Peyer's patch (tissue), 4 donors: ENCODE measurements at regions not wholly inside any gene's neighbourhood (a gene's known extent, or its start where the extent isn't known, plus 50 kb on each side); places are given as distances from the start of the nearest gene placed in this dataset.

Source experiments
- DNase-seq, 3 donors: peaks; one replicate each; pipeline ENCODE4 v3.0.0-alpha.2; 2017 to 2019
- H3K27ac ChIP-seq, 4 donors: fragments of 200-600 bp; sonication (generic); one replicate each; pipeline ENCODE4 v1.5.1; 2016 to 2019
- H3K27me3 ChIP-seq, 2 donors: fragments of 200-600 bp; sonication (generic); one replicate each; pipeline ENCODE4 v1.5.1; 2019
- H3K36me3 ChIP-seq, 3 donors: fragments of 200-600 bp; sonication (generic); one replicate each; pipeline ENCODE4 v1.5.1; 2016 to 2019
- H3K4me1 ChIP-seq, 4 donors: fragments of 200-600 bp; sonication (generic); one replicate each; pipeline ENCODE4 v1.5.1; 2016 to 2019
- H3K4me3 ChIP-seq, 4 donors: fragments of 200-600 bp; sonication (generic); 1 replicate in 3 of 4; 2 replicates in 1 of 4; pipeline ENCODE4 v1.5.1; 2016 to 2019; ENCODE audit warnings: mild to moderate bottlenecking in 1 of 4
- H3K9me3 ChIP-seq, 4 donors: fragments of 200-600 bp; sonication (generic); one replicate each; pipeline ENCODE4 v1.5.1; 2016 to 2019; ENCODE audit warnings: mild to moderate bottlenecking in 1 of 4
- POLR2A ChIP-seq, 2 donors: fragments of 450-650 bp; IDR thresholded peaks; one replicate each; pipeline ENCODE4 v1.5.1; 2017; ENCODE audit warnings: antibody characterized with exemption in 2 of 2, mild to moderate bottlenecking in 2 of 2, moderate library complexity in 2 of 2
- TF ChIP-seq, protein P1 (sequence below), 6 experiments: fragments of 450-650 bp in 4 of 6; fragments of 200-600 bp in 2 of 6; sonication (generic) in 1 of 6; IDR thresholded peaks; one replicate each; pipeline ENCODE4 v1.5.1; 2017 to 2019; ENCODE audit warnings: antibody characterized with exemption in 6 of 6, mild to moderate bottlenecking in 3 of 6, moderate library complexity in 1 of 6

DNA sequence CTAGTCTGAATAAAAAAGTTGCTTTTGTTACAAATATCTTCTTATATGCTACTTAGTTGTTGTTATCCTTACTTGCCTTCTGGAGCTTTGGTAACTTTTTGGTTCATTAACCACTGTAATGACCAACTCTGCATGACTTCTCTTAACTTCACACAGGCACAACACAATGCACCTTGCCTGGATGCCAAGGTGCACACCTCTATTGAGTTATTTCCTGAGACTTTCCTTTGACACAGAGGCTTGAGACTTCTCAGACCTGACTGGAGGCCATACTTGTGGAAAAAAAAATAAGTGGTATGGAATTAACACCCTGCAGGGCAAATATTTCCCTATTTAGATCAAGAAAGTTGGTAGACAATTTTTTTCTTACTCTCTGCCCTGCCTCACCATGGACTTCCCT is 1925.6 kb downstream of the EFNA5 start:
- TF ChIP-seq, protein P1, sequence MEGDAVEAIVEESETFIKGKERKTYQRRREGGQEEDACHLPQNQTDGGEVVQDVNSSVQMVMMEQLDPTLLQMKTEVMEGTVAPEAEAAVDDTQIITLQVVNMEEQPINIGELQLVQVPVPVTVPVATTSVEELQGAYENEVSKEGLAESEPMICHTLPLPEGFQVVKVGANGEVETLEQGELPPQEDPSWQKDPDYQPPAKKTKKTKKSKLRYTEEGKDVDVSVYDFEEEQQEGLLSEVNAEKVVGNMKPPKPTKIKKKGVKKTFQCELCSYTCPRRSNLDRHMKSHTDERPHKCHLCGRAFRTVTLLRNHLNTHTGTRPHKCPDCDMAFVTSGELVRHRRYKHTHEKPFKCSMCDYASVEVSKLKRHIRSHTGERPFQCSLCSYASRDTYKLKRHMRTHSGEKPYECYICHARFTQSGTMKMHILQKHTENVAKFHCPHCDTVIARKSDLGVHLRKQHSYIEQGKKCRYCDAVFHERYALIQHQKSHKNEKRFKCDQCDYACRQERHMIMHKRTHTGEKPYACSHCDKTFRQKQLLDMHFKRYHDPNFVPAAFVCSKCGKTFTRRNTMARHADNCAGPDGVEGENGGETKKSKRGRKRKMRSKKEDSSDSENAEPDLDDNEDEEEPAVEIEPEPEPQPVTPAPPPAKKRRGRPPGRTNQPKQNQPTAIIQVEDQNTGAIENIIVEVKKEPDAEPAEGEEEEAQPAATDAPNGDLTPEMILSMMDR (IDR thresholded peaks at IDR 0.05), result no peak
- no peak for TF ChIP-seq POLR2A (IDR thresholded peaks at IDR 0.05)
- Histone ChIP-seq H3K27ac (no peak overlapping the region), H3K27me3 (no peaks in the 10 kb centered on the region), H3K36me3 (no peaks in the 10 kb centered on the region), H3K4me1 (no peaks in the 10 kb centered on the region), H3K4me3 (no peak overlapping the region), H3K9me3 (no peaks in the 10 kb centered on the region)
- no peak for DNase-seq

DNA sequence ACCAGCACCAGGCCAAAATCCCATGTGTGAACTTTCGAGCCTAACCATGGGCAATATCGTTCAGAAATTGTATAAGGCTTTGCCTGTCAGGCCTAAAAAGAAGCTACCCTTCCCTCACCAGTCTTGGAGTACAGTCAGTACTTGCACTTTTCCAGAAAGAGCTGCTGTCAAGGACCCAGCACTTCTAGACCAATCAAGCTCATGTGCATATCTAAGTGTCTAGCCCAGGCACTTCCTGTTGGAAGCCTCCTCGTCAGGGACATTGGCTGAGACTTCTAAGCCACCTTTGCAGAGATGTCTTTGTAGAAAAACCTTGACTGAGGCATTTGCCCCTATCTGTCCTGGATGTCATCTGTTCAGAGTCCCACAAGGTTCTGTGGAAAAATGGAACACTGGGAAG is 1930.5 kb downstream of the EFNA5 start:
- no peak overlapping the region for H3K4me3 ChIP-seq
- no peak for TF ChIP-seq POLR2A (IDR thresholded peaks at IDR 0.05)
- TF ChIP-seq, protein P1 (IDR thresholded peaks at IDR 0.05), result no peak
- H3K4me1 ChIP-seq, result no peaks in the 10 kb centered on the region
- no peak for DNase-seq
- no peaks in the 10 kb centered on the region for H3K9me3 ChIP-seq
- H3K27ac ChIP-seq, result no peak overlapping the region
- H3K36me3 ChIP-seq, result no peaks in the 10 kb centered on the region
- no peaks in the 10 kb centered on the region for H3K27me3 ChIP-seq

DNA sequence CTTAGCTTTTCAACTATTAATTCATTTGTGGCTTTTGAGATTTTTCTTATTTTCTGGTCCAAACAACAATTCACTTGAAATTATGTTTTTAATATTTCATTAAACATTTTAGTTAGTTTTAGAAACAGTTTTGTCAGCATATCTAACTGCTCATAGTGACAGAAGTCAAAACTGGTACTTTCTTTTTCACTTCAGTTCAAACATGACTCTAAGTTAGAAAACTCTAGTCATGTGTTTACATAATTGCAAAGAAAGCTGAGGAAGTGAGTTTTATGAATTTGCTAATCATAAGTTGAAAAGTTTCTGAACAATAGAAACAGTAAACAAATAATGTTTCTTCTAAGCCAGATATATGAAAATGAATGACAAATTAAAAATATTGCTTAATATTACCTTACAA is 1931.0 kb downstream of the EFNA5 start:
- no peak for DNase-seq
- no peak overlapping the region for H3K27ac ChIP-seq
- TF ChIP-seq, protein P1 (IDR thresholded peaks at IDR 0.05), result no peak
- no peak for TF ChIP-seq POLR2A (IDR thresholded peaks at IDR 0.05)
- H3K36me3 ChIP-seq, result no peaks in the 10 kb centered on the region
- no peaks in the 10 kb centered on the region for H3K4me1 ChIP-seq
- H3K27me3 ChIP-seq, result no peaks in the 10 kb centered on the region
- no peaks in the 10 kb centered on the region for H3K9me3 ChIP-seq
- no peak overlapping the region for H3K4me3 ChIP-seq

DNA sequence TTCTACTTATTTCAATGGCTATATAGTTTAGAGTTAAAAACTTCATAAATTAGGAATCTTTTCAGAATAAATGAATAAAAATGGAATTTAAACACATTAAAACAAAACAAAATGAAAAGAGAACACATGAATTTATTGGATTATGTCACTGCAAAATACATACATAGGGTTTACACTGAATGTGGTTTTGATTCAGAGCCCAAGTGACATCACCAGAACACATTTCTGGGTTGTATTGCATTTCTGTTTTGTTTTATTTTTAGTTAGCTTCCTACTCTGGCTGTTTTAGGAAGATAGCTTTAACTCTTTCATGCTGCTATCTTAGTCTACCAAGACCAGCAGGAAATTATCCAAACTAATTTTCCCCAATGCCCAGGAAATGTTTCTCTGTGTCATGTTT is 1935.0 kb downstream of the EFNA5 start:
- no peak overlapping the region for H3K4me3 ChIP-seq
- no peaks in the 10 kb centered on the region for H3K36me3 ChIP-seq
- DNase-seq, result no peak
- no peaks in the 10 kb centered on the region for H3K27me3 ChIP-seq
- no peak overlapping the region for H3K27ac ChIP-seq
- TF ChIP-seq, protein P1 (IDR thresholded peaks at IDR 0.05), result no peak
- TF ChIP-seq POLR2A (IDR thresholded peaks at IDR 0.05), result no peak
- H3K4me1 ChIP-seq, result no peaks in the 10 kb centered on the region
- H3K9me3 ChIP-seq, result no peaks in the 10 kb centered on the region

DNA sequence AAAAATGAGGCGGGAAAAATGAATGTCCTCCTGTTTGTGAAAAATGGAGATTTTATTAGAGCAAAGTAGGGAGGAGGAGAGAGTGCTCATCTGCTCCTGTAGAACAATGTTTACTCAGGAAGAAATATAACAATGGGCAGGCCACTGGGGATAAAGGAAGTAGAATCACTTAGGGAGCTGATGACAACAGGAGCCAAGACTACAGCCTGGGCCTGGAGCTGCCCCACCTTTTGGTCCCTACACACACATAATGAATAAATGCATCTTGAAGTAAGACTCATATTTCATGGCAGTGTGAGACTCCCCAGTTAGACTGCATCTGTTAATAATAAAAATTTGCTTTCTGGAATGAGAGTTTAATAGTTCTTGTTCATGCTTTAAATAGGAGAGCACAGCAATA is 1939.8 kb downstream of the EFNA5 start:
- no peak overlapping the region for H3K27ac ChIP-seq
- H3K27me3 ChIP-seq, result no peaks in the 10 kb centered on the region
- no peak for DNase-seq
- no peaks in the 10 kb centered on the region for H3K36me3 ChIP-seq
- H3K9me3 ChIP-seq, result no peaks in the 10 kb centered on the region
- H3K4me1 ChIP-seq, result no peaks in the 10 kb centered on the region
- no peak for TF ChIP-seq POLR2A (IDR thresholded peaks at IDR 0.05)
- TF ChIP-seq, protein P1 (IDR thresholded peaks at IDR 0.05), result no peak
- H3K4me3 ChIP-seq, result no peak overlapping the region

DNA sequence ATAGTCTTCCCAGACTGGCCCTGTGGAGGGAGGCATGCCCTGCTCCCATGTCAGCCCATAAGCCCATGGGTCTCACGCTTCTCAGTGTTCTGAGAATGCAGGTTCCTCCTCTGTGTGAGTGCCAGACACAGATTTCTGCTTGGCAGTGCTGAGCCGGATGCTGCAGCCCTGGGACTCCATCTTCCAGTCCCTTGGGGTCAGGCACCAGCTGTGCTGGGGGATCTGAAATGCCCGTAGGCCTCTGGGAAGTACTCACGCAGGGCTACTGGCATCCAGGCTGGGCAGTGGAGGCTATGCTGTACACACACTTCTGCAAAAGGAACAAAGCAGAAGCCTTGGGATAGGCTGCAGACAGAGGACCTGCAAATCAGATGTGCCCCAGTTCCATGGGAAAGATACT is 1944.6 kb downstream of the EFNA5 start:
- peaks cover 0 to 5% (median 0%) of the 10 kb centered on the region in 4 donors for H3K9me3 ChIP-seq
- no peaks in the 10 kb centered on the region for H3K4me1 ChIP-seq
- no peaks in the 10 kb centered on the region for H3K36me3 ChIP-seq
- TF ChIP-seq, protein P1 (IDR thresholded peaks at IDR 0.05), result no peak
- no peak for TF ChIP-seq POLR2A (IDR thresholded peaks at IDR 0.05)
- no peaks in the 10 kb centered on the region for H3K27me3 ChIP-seq
- no peak overlapping the region for H3K27ac ChIP-seq
- H3K4me3 ChIP-seq, result no peak overlapping the region
- DNase-seq, result no peak
